HCT116 (cell line): ENCODE measurements at regions not wholly inside any gene's neighbourhood (a gene's known extent, or its start where the extent isn't known, plus 50 kb on each side); places are given as distances from the start of the nearest gene placed in this dataset.

Source experiments
- ATAC-seq: fragments of 200-7000 bp; cut with Tn5 transposase; 2 replicates; pipeline ENCODE4 v1.9.1; 2020; ENCODE audit warnings: mild to moderate bottlenecking, moderate library complexity
- BruUV-seq: library from RNA; stranded (reverse); fragments of 400-500 nt; replicated peaks from 2 replicates; lab custom pipeline; 2021; lab: Mats Ljungman, UMichigan
- CTCF ChIA-PET: fragments of 300-600 bp; sonication (Branson Sonifier 250); formaldehyde crosslinking; loops from one replicate; lab custom pipeline; 2021; ENCODE audit warnings: antibody characterized with exemption; lab: Charles Lee
- POLR2A ChIA-PET: fragments of 300-600, 350-600 bp; sonication (Branson Sonifier 250); formaldehyde crosslinking; loops from one replicate; lab custom pipeline; 2021; ENCODE audit warnings: antibody characterized with exemption; lab: Charles Lee
- RAD21 ChIA-PET, 2 experiments: fragments of 300-600 bp; sonication (Branson Sonifier 250); formaldehyde crosslinking; loops; one replicate each; lab custom pipeline; 2023; ENCODE audit warnings: low total read pairs in 2 of 2; ENCODE audit not compliant: uncharacterized antibody in 2 of 2, unreplicated experiment in 2 of 2, low non-redundant PET in 1 of 2; lab: Charles Lee
- DNase-seq: peaks from one replicate; pipeline ENCODE4 v3.0.0-alpha.2; 2010; ENCODE audit warnings: low read depth, low spot score
- H2AFZ ChIP-seq: fragments of 200-600 bp; shearing (Covaris generic), sonication (generic); 2 replicates; pipeline ENCODE4 v1.6.1; 2017; ENCODE audit warnings: low read depth, mixed run types, mixed read lengths, antibody characterized with exemption, low read length; ENCODE audit not compliant: poor library complexity, severe bottlenecking
- H3K27ac ChIP-seq: 2 replicates; pipeline ENCODE4 v1.5.1; 2012; ENCODE audit warnings: low read depth, low read length
- H3K27me3 ChIP-seq: fragments of 200-600 bp; sonication (generic); 2 replicates; pipeline ENCODE4 v1.6.1; 2016; ENCODE audit warnings: mixed run types, low read length, mixed read lengths; ENCODE audit not compliant: insufficient read depth
- H3K36me3 ChIP-seq, 2 experiments: fragments of 200-500 bp in 1 of 2; fragments of 200-600 bp in 1 of 2; sonication (Bioruptor generic) in 1 of 2; sonication (generic) in 1 of 2; 2 replicates each; pipeline versions ENCODE4 v1.5.1 to v1.6.1; 2014 to 2016; ENCODE audit warnings: low read length in 2 of 2, inconsistent platforms in 1 of 2, mixed read lengths in 1 of 2, mixed run types in 1 of 2; ENCODE audit not compliant: insufficient read depth in 2 of 2, control insufficient read depth in 1 of 2
- H3K4me1 ChIP-seq, 2 experiments: fragments of 200-600 bp in 1 of 2; sonication (generic) in 1 of 2; 2 replicates each; pipeline versions ENCODE4 v1.5.1 to v1.6.1; 2012 to 2017; ENCODE audit warnings: low read length in 2 of 2, inconsistent platforms in 1 of 2, mild to moderate bottlenecking in 1 of 2, mixed read lengths in 1 of 2, mixed run types in 1 of 2, moderate library complexity in 1 of 2; ENCODE audit not compliant: insufficient read depth in 2 of 2, control insufficient read depth in 1 of 2
- H3K4me2 ChIP-seq: fragments of 200-600 bp; sonication (generic); 2 replicates; pipeline ENCODE4 v1.6.1; 2017; ENCODE audit warnings: mixed run types, low read length, mixed read lengths
- H3K4me3 ChIP-seq, 2 experiments: fragments of 200-600 bp in 1 of 2; sonication (generic) in 1 of 2; replicated peaks in 1 of 2; 2 replicates each; pipeline ENCODE4 v1.5.1; 2011 to 2016; ENCODE audit warnings: low read length in 2 of 2, control low read depth in 1 of 2, low read depth in 1 of 2, mild to moderate bottlenecking in 1 of 2, mixed read lengths in 1 of 2, mixed run types in 1 of 2
- H3K79me2 ChIP-seq: fragments of 200-600 bp; sonication (generic); 2 replicates; pipeline ENCODE4 v1.6.1; 2017; ENCODE audit warnings: mild to moderate bottlenecking, mixed run types, low read length, moderate library complexity, mixed read lengths; ENCODE audit not compliant: insufficient read depth
- H3K9ac ChIP-seq: fragments of 200-600 bp; sonication (generic); 2 replicates; pipeline ENCODE4 v1.6.1; 2016; ENCODE audit warnings: low read length, mixed read lengths
- H3K9me2 ChIP-seq: fragments of 200-600 bp; sonication (generic), shearing (Covaris generic); 2 replicates; pipeline ENCODE4 v1.6.1; 2017; ENCODE audit warnings: mixed run types, mild to moderate bottlenecking, moderate library complexity; ENCODE audit not compliant: insufficient read depth
- H3K9me3 ChIP-seq, 2 experiments: fragments of 200-500 bp in 1 of 2; fragments of 200-600 bp in 1 of 2; sonication (Bioruptor generic) in 1 of 2; sonication (generic) in 1 of 2; 2 replicates each; pipeline ENCODE4 v1.6.1; 2014 to 2017; ENCODE audit warnings: low read length in 2 of 2, mixed read lengths in 2 of 2, inconsistent platforms in 1 of 2, low read depth in 1 of 2, mild to moderate bottlenecking in 1 of 2, mixed run types in 1 of 2, moderate library complexity in 1 of 2; ENCODE audit not compliant: control insufficient read depth in 1 of 2, insufficient read depth in 1 of 2
- H4K20me1 ChIP-seq: fragments of 200-600 bp; sonication (generic), shearing (Covaris generic); 2 replicates; pipeline ENCODE4 v1.6.1; 2017; ENCODE audit warnings: mixed run types, mild to moderate bottlenecking, moderate library complexity; ENCODE audit not compliant: insufficient read depth
- CBX3 ChIP-seq: IDR thresholded peaks from 2 replicates; pipeline ENCODE4 v1.6.1; 2012; ENCODE audit warnings: low read depth
- CEBPB ChIP-seq: IDR thresholded peaks from 2 replicates; pipeline ENCODE4 v1.6.1; 2012; ENCODE audit warnings: low read depth
- EGR1 ChIP-seq: IDR thresholded peaks from 2 replicates; pipeline ENCODE4 v1.6.1; 2012; ENCODE audit warnings: low read depth
- EZH2 ChIP-seq: fragments of 200-600 bp; sonication (generic); IDR thresholded peaks from 2 replicates; pipeline ENCODE4 v1.6.1; 2017; ENCODE audit warnings: antibody characterized with exemption, mixed run types
- EZH2phosphoT487 ChIP-seq: fragments of 200-600 bp; IDR thresholded peaks from 2 replicates; pipeline ENCODE4 v1.6.1; 2018; ENCODE audit warnings: antibody characterized with exemption, borderline replicate concordance
- JUND ChIP-seq: IDR thresholded peaks from 2 replicates; pipeline ENCODE4 v1.6.1; 2012
- RAD21 ChIP-seq: IDR thresholded peaks from 2 replicates; pipeline ENCODE4 v1.6.1; 2012; ENCODE audit warnings: low read depth, mild to moderate bottlenecking
- REST ChIP-seq: IDR thresholded peaks from 2 replicates; pipeline ENCODE4 v1.6.1; 2012; ENCODE audit warnings: low read depth
- SIN3A ChIP-seq: IDR thresholded peaks from 2 replicates; pipeline ENCODE4 v1.6.1; 2012; ENCODE audit warnings: low read depth
- SRF ChIP-seq: IDR thresholded peaks from 2 replicates; pipeline ENCODE4 v1.6.1; 2012; ENCODE audit warnings: low read depth
- TCF7L2 ChIP-seq: IDR thresholded peaks from 2 replicates; pipeline ENCODE4 v1.7.0; 2011; ENCODE audit warnings: borderline replicate concordance, inconsistent platforms; ENCODE audit not compliant: insufficient read depth, insufficient read length; ENCODE audit errors: extremely low read depth
- ZBTB33 ChIP-seq: IDR thresholded peaks from 2 replicates; pipeline ENCODE4 v1.6.1; 2011; ENCODE audit warnings: mild to moderate bottlenecking, low read length, moderate library complexity; ENCODE audit not compliant: insufficient replicate concordance; ENCODE audit errors: extremely low read depth
- ZNF274 ChIP-seq: fragments of 200-500 bp; sonication (Bioruptor generic); IDR thresholded peaks from 2 replicates; pipeline ENCODE4 v1.6.1; 2014; ENCODE audit warnings: mild to moderate bottlenecking, low read depth, low read length, inconsistent platforms
- intact Hi-C: fragments of 100-400 bp; cut with micrococcal nuclease; formaldehyde crosslinking; loops from 2 replicates; pipeline ENCODE4 v1.10.0; 2022
- TF ChIP-seq, protein P1 (sequence below): IDR thresholded peaks from 2 replicates; pipeline ENCODE4 v1.6.1; 2012

DNA sequence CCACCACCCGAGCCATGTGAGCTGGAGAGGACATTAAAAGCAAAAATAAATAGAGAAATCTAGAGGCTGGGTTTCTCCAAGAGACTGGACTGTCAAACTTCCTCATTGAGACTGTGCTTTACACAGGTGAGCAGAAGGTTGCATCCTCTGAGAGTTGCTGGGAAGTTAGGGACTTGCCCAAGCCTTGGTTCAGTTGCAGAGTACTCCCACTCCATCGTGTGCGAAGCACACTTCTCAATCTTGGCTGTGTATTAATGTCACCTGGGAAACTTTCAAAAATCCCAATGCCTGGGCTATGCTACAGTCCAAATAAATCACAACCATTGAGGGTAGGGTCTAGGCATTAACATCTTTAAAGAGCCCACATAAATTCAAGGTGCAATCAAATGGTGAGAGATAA lies 89.2 kb downstream of the ZNF330 start (continued):
- no peak for TF ChIP-seq REST
- no peak for TF ChIP-seq EZH2
- no peak for TF ChIP-seq EZH2phosphoT487

GRCh38 chr4:141311246-141312204 lies 90.8 kb downstream of the ZNF330 start:
- Histone ChIP-seq H3K36me3 (no peaks in the 10 kb centered on the region), H3K4me3 (no peak overlapping the region), H2AFZ (no peak overlapping the region), H4K20me1 (no peaks in the 10 kb centered on the region), H3K9ac (no peak overlapping the region), H3K27ac (no peak overlapping the region), H3K4me2 (no peak overlapping the region), H3K4me1 (no peaks in the 10 kb centered on the region), H3K9me3 (no peaks in the 10 kb centered on the region), H3K9me2 (no peaks in the 10 kb centered on the region), H3K27me3 (no peaks in the 10 kb centered on the region), H3K79me2 (no peaks in the 10 kb centered on the region)
- DNase-seq (no peak), ATAC-seq (no peak)
- POLR2A ChIA-PET = no interaction called here
- CTCF ChIA-PET = no interaction called here
- BruUV-seq = no TSS peak
- intact Hi-C loops = no loop called here
- RAD21 ChIA-PET = no interaction called here
- no peak for TF ChIP-seq ZBTB33
- no peak for TF ChIP-seq SIN3A
- TF ChIP-seq CEBPB = no peak
- TF ChIP-seq EGR1 = no peak
- TF ChIP-seq, protein P1, sequence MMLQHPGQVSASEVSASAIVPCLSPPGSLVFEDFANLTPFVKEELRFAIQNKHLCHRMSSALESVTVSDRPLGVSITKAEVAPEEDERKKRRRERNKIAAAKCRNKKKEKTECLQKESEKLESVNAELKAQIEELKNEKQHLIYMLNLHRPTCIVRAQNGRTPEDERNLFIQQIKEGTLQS = no peak
- no peak for TF ChIP-seq TCF7L2
- no peak for TF ChIP-seq ZNF274
- no peak for TF ChIP-seq CBX3
- TF ChIP-seq JUND = no peak
- TF ChIP-seq REST = no peak
- no peak for TF ChIP-seq SRF
- TF ChIP-seq RAD21 = no peak
